HG03060 (cell line): ENCODE measurements at regions not wholly inside any gene's neighbourhood (a gene's known extent, or its start where the extent isn't known, plus 50 kb on each side); places are given as distances from the start of the nearest gene placed in this dataset.
"Not testable (repeated sequence)": the region's sequence is repeated elsewhere in the genome, so short reads cannot be mapped to it uniquely, and the experiment has no call there.

Experiments
- ATAC-seq: cut with Tn5 transposase; IDR thresholded peaks from one replicate; pipeline ENCODE4 v1.9.1; 2021; ENCODE audit warnings: low read depth, moderate number of reproducible peaks; ENCODE audit not compliant: unreplicated experiment

- ATAC-seq = no peak
These were observed 567.8 kb downstream of the TRIML1 start for GRCh38 chr4:188707036-188707435.

DNA sequence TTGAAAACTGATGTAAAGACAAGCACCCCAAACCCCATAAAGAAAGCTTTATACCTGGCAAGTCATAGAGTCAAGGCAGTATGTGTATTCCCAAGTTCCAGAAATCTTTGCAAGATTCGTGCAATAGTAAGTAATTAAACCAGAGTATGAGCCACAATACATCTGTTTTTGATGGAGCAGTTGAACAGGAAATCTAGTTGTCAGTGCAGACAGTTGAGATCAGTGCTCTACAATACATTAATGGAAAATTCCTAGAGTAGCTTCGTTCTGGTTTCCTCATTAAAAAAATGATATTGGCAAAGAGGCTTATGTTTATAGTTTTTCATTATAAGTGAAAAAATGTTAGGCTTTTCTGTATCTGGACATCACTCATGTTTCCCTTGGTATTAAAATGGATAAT is 575.3 kb downstream of the TRIML1 start:
- ATAC-seq = no peak

DNA sequence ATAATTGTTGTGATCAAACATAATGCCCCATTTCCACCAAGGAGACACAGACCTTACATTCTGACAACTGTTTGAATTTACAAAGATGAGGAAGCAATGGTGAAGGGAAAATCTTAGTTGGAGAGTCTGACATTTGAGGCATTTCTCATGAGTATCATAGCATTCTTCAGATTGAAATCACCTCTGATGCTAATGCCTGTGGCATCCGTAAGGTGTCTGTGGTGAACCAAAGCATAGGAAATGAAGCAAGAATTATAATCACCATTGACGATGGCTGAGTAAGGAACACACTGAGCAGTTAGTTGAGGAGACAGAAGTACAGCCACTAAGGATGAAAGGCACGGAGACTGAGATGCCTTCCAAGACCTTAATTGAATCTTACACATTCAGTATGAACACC is 575.7 kb downstream of the TRIML1 start:
- no peak for ATAC-seq

DNA sequence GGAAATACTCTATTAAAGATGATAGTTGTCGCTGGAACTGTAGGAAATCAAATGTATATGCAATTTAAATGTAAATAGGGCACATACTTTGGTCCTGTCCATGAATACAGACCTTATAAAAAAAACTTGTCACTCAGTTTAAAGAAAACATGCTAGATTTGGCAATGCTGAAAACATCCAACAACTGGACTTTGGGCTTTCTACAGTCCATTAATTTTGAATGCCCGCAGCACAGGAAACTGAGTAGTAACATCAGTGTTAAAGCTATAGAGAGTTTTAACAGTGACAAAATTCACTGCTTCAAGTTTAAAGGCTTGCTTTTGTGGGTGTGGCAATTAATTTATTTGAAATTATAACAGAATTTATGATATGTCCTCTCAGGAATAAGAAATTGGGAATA is 578.4 kb downstream of the TRIML1 start:
- no peak for ATAC-seq

DNA sequence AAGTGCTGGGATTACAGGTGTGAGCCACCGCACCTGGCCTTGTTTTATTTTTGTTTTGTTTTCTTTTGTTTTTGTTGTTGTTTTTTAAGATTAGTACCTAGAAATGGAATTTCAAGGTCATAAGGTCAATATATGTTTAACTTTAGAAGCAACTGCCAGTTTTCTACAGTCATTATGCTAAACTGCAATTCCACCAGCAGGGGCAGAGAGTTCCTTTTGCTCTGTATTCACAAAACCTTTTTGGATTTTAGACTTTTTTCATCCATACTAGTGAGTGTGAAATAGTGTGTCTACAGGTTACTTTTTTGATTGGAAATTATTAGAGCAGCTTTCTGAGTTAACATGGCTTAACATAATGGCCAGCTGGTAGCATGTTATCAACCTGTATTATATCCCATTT is 580.6 kb downstream of the TRIML1 start:
- no peak for ATAC-seq

DNA sequence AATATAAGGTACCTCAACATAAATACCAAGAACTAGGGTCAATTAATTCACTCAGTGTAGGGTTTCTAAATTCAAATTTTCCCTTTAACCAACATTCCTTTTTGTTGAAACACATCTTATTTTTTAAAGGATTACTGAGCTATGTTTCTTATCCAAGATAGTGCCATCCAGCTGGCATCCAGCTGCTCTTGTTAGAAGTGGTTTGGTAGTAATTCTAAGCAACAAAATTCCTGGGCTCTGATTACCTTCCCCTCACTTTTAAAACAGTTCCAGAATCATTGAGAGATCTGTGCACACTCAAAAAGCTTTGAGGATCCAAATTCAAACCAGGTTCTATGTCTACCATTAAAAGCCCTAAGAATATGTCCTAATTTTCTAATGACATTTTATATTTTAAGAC is 583.7 kb downstream of the TRIML1 start:
- no peak for ATAC-seq

DNA sequence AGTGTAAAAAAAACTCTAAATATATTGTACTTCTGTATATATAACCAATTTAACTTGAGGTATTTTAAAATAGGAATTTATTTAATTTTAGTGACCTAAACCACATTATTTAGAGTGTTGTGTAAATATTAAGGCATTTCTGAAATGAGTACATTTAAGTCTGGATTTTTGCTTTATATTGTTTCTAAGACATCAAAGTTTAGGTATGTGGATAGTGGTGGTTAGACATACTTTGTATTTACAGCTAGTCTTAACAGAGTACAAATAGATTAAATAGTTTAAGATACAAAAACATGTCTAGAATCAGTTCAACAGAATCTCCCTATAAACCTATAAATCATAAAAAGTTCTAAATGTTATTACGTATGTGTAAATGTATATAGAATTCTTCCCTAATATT is 588.5 kb downstream of the TRIML1 start:
- ATAC-seq = no peak

GRCh38 chr4:188728359-188728758 is 589.1 kb downstream of the TRIML1 start:
- ATAC-seq = no peak

DNA sequence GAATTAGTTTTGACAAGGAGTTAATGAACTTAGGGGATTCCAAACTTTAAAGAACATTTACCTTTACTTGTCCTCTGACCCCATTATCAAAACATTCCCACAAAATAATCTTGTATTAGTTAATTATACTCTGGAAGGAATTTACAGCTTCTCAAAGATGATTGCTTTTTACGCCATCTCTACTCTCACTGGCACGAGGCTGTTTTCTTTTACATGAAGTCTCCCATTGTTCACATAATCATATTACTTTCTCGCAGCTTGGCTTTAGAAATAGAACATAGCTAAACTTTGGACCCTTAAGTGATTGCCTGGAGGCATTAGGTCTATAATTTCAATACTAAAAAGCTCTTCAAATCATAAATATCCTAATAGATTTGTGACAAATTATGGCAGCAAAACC is 592.9 kb downstream of the TRIML1 start:
- ATAC-seq = no peak

GRCh38 chr4:188735082-188735481 is 595.8 kb downstream of the TRIML1 start:
- ATAC-seq = no peak

- no peak for ATAC-seq
These were observed 598.2 kb downstream of the TRIML1 start for GRCh38 chr4:188737251-188738002.

GRCh38 chr4:188738290-188738689 is 599.0 kb downstream of the TRIML1 start:
- ATAC-seq = not testable (repeated sequence)

DNA sequence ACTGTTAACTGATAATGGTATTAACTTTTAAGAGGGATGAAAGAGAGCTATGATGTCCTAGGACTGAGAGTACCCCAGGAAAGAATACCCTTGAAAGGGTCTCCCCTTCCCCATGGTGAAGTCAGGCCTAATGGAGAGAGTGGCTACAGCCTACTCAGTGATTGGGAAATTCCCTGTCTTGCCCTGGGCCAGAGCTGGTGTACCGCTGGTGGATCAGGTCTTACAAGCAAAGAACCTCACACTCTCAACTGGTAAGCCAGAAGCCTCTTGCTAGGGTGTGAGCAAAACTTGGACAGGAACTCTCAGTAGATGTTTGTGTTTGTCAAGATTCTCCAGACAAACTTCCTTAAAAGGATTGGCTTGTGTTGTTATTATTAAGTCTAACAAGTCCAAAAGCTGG is 600.9 kb downstream of the TRIML1 start:
- ATAC-seq = not testable (repeated sequence)

DNA sequence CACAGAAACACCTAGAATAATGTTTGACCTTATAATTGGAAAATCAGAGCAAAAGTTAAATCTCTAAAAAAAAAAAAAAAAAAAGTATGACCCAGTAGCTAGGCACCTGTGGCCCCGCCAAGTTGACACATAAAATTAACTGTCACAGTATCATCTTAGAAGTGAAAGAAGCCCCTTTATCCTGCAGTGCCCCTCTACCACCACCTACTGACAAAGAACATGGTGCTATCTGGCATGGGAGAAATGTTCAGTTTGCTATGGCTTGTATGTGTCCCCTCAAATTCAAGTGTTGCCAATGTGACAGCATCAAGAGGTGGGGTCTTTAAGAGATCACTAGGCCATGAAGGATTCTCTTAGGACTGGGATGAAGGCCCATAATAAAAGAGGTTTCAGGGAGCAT is 601.5 kb downstream of the TRIML1 start:
- ATAC-seq = not testable (repeated sequence)

GRCh38 chr4:188754372-188755002 is 615.2 kb downstream of the TRIML1 start:
- no peak for ATAC-seq

DNA sequence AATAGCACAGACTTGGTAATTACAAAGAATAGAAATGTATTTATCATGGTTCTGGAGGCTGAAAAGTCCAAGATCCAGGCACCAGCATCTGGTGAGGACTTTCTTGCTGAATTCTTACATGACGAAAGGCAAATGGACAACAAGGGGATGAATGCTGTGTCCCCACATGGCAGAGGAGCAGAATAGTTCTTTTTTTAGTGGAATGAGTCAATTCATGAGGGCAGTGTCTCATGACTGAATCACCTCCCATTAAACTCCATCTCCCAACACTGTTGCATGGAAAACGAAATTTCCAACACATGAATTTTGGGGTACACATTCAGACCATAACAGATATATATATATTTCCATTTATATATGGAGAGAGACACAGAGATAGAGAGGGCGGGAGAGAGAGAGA is 628.3 kb downstream of the TRIML1 start:
- no peak for ATAC-seq

DNA sequence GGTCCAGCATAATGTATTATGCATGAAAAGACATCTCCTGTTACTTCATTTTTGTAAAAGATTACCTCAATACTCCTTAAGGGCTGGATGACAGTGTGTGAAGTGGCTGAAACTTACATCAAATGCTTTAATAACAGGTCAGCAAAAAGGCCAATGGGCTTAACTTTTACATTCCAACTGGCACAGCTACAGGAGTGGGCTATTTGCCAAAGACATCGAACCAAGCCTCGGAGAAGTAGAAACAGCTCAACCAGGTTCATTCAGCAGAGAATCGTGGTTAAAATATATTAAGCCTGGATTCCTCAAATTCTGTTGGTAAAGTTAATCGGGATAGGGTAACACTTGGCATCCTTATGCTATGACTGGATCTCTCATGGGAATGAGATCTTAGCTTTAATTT is 639.7 kb downstream of the TRIML1 start:
- no peak for ATAC-seq

- ATAC-seq = no peak
These were observed 640.3 kb downstream of the TRIML1 start for GRCh38 chr4:188779581-188779980.

DNA sequence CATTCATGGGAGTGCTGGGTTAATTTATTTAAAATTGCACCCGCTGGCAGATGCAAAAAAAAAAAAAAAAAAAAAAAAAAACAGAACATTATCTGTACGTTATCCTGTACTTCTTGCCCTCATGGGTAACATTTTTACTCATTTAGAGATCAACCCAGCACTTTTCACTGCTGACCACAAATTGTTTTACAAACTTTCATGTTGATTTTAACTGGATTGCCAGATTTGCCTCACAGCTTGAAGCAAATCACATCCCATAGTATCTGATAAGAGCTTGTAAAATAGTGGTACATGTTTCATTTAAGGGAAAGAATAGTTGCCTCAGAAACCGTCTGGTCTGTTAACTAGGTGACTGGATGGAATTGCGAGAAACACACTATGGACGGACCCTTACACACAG is 640.8 kb downstream of the TRIML1 start:
- no peak for ATAC-seq

- no peak for ATAC-seq
These were observed 641.4 kb downstream of the TRIML1 start for GRCh38 chr4:188780686-188781085.

DNA sequence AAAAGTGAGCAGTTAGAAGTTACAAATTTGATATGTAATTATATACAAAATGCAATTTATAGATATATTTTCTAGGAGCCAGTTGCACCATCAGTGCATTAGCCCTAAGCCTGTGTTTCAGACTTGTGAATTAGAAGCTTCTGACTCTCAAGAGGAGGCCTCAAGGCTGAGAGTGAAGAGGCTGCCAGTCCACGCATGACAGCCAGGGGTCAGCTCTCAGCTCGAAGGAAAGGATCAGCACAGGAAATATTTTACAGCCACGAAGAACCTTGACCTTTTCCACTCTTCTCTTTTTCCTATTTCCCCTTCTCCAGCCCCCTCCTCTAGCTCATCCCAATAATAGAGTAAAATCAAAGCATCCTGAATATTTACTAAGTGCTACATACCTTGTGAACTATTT is 642.4 kb downstream of the TRIML1 start:
- ATAC-seq = no peak

DNA sequence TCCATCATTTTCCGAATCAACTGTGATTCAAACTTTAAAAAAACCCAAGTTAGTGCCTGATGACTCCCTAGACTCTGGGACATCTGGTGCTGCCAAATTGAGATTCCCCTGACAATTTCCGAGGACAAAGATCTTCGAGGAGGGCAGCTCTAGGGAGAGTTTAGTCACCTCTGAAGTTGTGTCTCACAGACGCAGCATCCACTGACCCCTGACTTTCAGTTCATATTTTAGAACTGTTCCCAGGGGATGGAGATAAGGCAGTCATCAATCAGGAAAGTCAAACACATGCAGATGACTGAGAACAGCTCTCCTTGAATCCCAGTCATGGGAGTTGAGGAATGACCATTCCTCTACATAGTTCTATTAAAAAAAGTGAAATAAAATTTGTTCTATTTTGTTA is 643.9 kb downstream of the TRIML1 start:
- ATAC-seq = no peak
